Upper lobe of left lung (tissue), 6 donors: ENCODE measurements at regions not wholly inside any gene's neighbourhood (a gene's known extent, or its start where the extent isn't known, plus 50 kb on each side); places are given as distances from the start of the nearest gene placed in this dataset.
"Not testable (repeated sequence)": the region's sequence is repeated elsewhere in the genome, so short reads cannot be mapped to it uniquely, and the experiment has no call there.

Experiments
- ATAC-seq, 2 donors: fragments of 200-7000 bp; cut with Tn5 transposase; one replicate each; pipeline ENCODE4 v1.9.1; 2022; ENCODE audit warnings: mild to moderate bottlenecking in 2 of 2, moderate library complexity in 2 of 2; ENCODE audit not compliant: low FRiP score in 2 of 2
- DNase-seq, 2 donors: peaks; one replicate each; pipeline ENCODE4 v3.0.0-alpha.2; 2019 to 2020
- H3K27ac ChIP-seq, 4 donors: fragments of 200-600 bp; sonication (generic); one replicate each; pipeline ENCODE4 v1.5.1; 2016 to 2019
- H3K27me3 ChIP-seq, 4 donors: fragments of 200-600 bp; sonication (generic); one replicate each; pipeline ENCODE4 v1.5.1; 2017 to 2019
- H3K36me3 ChIP-seq, 4 donors: fragments of 200-600 bp; sonication (generic); one replicate each; pipeline ENCODE4 v1.5.1; 2016 to 2019
- H3K4me1 ChIP-seq, 4 donors: fragments of 200-600 bp; sonication (generic); one replicate each; pipeline ENCODE4 v1.5.1; 2018 to 2019
- H3K4me3 ChIP-seq, 4 donors: fragments of 200-600 bp; sonication (generic); one replicate each; pipeline ENCODE4 v1.5.1; 2017 to 2019; ENCODE audit warnings: mild to moderate bottlenecking in 2 of 4, moderate library complexity in 1 of 4
- H3K9me3 ChIP-seq, 4 donors: fragments of 200-600 bp; sonication (generic); one replicate each; pipeline ENCODE4 v1.5.1; 2018 to 2019
- EP300 ChIP-seq, 4 donors: sonication (generic); formaldehyde crosslinking; IDR thresholded peaks; one replicate each; pipeline ENCODE4 v1.5.1; 2017; ENCODE audit warnings: antibody characterized with exemption in 4 of 4, control low read depth in 2 of 4
- POLR2A ChIP-seq, 4 donors: fragments of 450-650 bp; IDR thresholded peaks; one replicate each; pipeline ENCODE4 v1.5.1; 2016 to 2017; ENCODE audit warnings: antibody characterized with exemption in 4 of 4, mild to moderate bottlenecking in 2 of 4
- POLR2AphosphoS5 ChIP-seq, 2 donors: sonication (generic); formaldehyde crosslinking; IDR thresholded peaks; one replicate each; pipeline ENCODE4 v1.5.1; 2017; ENCODE audit warnings: antibody characterized with exemption in 2 of 2
- WGBS, 2 donors: methylation state at CpG; one replicate each; pipeline ENCODE4 v1.1.5; 2017 to 2018; 5-methylcytosine and 5-hydroxymethylcytosine counted together
- TF ChIP-seq, protein P1 (sequence below), 6 experiments: fragments of 450-650 bp in 4 of 6; fragments of 200-600 bp in 2 of 6; sonication (generic) in 2 of 6; IDR thresholded peaks; one replicate each; pipeline ENCODE4 v1.5.1; 2016 to 2019; ENCODE audit warnings: antibody characterized with exemption in 6 of 6
- donor health status: DM: no; HTN: no; CAD: no; lungs with moderate emphysema.
- donor health status: DM: no; HTN: yes; CAD: no; lungs with severe emphysema.

- Histone ChIP-seq H3K36me3 (no peaks in the 10 kb centered on the region), H3K27ac (no peak overlapping the region), H3K9me3 (no peaks in the 10 kb centered on the region), H3K4me3 (no peak overlapping the region), H3K27me3 (no peaks in the 10 kb centered on the region), H3K4me1 (no peaks in the 10 kb centered on the region)
- TF ChIP-seq POLR2A (IDR thresholded peaks at IDR 0.05): no peak
- TF ChIP-seq POLR2AphosphoS5 (IDR thresholded peaks at IDR 0.05): no peak
- TF ChIP-seq, protein P1, sequence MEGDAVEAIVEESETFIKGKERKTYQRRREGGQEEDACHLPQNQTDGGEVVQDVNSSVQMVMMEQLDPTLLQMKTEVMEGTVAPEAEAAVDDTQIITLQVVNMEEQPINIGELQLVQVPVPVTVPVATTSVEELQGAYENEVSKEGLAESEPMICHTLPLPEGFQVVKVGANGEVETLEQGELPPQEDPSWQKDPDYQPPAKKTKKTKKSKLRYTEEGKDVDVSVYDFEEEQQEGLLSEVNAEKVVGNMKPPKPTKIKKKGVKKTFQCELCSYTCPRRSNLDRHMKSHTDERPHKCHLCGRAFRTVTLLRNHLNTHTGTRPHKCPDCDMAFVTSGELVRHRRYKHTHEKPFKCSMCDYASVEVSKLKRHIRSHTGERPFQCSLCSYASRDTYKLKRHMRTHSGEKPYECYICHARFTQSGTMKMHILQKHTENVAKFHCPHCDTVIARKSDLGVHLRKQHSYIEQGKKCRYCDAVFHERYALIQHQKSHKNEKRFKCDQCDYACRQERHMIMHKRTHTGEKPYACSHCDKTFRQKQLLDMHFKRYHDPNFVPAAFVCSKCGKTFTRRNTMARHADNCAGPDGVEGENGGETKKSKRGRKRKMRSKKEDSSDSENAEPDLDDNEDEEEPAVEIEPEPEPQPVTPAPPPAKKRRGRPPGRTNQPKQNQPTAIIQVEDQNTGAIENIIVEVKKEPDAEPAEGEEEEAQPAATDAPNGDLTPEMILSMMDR (IDR thresholded peaks at IDR 0.05): no peak
- TF ChIP-seq EP300 (IDR thresholded peaks at IDR 0.05): no peak
- ATAC-seq (no peak), DNase-seq (no peak)
- 88 to 96% methylated on average over 7 of the region's 7 CpGs for WGBS, 2 donors
These were observed 436.7 kb downstream of the BRD1 start for GRCh38 chr22:49390954-49391353.

GRCh38 chr22:49383909-49384308 lies 443.8 kb downstream of the BRD1 start:
- not testable (repeated sequence) for H3K36me3 ChIP-seq, H3K27me3 ChIP-seq, DNase-seq, H3K9me3 ChIP-seq, H3K4me3 ChIP-seq, ATAC-seq, H3K4me1 ChIP-seq, H3K27ac ChIP-seq
- WGBS, 2 donors: 58 to 67% methylated on average over 6 to 7 of the region's 7 CpGs

DNA sequence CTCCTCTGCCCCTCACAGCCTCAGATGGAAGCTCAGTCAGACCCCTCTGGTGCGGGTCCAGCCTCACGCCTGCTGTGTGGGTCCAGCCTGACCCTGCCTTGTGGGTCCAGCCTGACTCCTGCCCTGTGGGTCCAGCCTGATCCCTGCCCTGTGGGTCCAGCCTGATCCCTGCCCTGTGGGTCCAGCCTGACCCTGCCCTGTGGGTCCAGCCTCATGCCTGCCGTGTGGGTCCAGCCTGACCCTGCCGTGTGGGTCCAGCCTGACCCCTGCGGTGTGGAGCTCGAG lies 445.3 kb downstream of the BRD1 start:
- TF ChIP-seq, protein P1 (IDR thresholded peaks at IDR 0.05): no peak
- no peak for TF ChIP-seq POLR2A (IDR thresholded peaks at IDR 0.05)
- no peak for TF ChIP-seq EP300 (IDR thresholded peaks at IDR 0.05)
- no peak for TF ChIP-seq POLR2AphosphoS5 (IDR thresholded peaks at IDR 0.05)
- no peaks in the 10 kb centered on the region for H3K27me3 ChIP-seq
- peak in 1 of 2 donors; percentile 33 for DNase-seq

GRCh38 chr22:49381595-49382450 lies 445.9 kb downstream of the BRD1 start:
- Histone ChIP-seq H3K27me3 (no peaks in the 10 kb centered on the region), H3K27ac (no peak overlapping the region), H3K4me1 (no peaks in the 10 kb centered on the region), H3K4me3 (no peak overlapping the region), H3K9me3 (no peaks in the 10 kb centered on the region), H3K36me3 (no peaks in the 10 kb centered on the region)
- no peak for TF ChIP-seq POLR2AphosphoS5 (IDR thresholded peaks at IDR 0.05)
- TF ChIP-seq, protein P1 (IDR thresholded peaks at IDR 0.05): no peak
- no peak for TF ChIP-seq EP300 (IDR thresholded peaks at IDR 0.05)
- TF ChIP-seq POLR2A (IDR thresholded peaks at IDR 0.05): no peak
- ATAC-seq (no peak), DNase-seq (no peak)
- WGBS, 2 donors: 50 to 56% methylated on average over 18 of the region's 18 CpGs

More for the DNA sequence above, 445.3 kb downstream of the BRD1 start:
- H3K27ac ChIP-seq: no peak overlapping the region
- H3K36me3 ChIP-seq: no peaks in the 10 kb centered on the region
- no peaks in the 10 kb centered on the region for H3K4me1 ChIP-seq
- WGBS, 2 donors: 69 to 81% methylated on average over 4 to 5 of the region's 6 CpGs
- H3K4me3 ChIP-seq: no peak overlapping the region
- no peaks in the 10 kb centered on the region for H3K9me3 ChIP-seq
- ATAC-seq: no peak

GRCh38 chr22:49380828-49381114 lies 446.9 kb downstream of the BRD1 start:
- Histone ChIP-seq H3K27me3 (no peaks in the 10 kb centered on the region), H3K27ac (no peak overlapping the region), H3K4me1 (no peaks in the 10 kb centered on the region), H3K9me3 (no peaks in the 10 kb centered on the region), H3K4me3 (no peak overlapping the region), H3K36me3 (no peaks in the 10 kb centered on the region)
- TF ChIP-seq POLR2AphosphoS5 (IDR thresholded peaks at IDR 0.05) (no peak), POLR2A (IDR thresholded peaks at IDR 0.05) (no peak), EP300 (IDR thresholded peaks at IDR 0.05) (no peak)
- TF ChIP-seq, protein P1 (IDR thresholded peaks at IDR 0.05): no peak
- 60 to 69% methylated on average over 1 of the region's 1 CpG for WGBS, 2 donors
- ATAC-seq: no peak
- no peak for DNase-seq
